HL-60 (cell line): ENCODE measurements at regions not wholly inside any gene's neighbourhood (a gene's known extent, or its start where the extent isn't known, plus 50 kb on each side); places are given as distances from the start of the nearest gene placed in this dataset.

ENCODE experiments used
- DNase-seq, 2 experiments: peaks; one replicate each; pipeline ENCODE4 v3.0.0-alpha.2; 2010 to 2020; ENCODE audit warnings: low read depth in 1 of 2, low spot score in 1 of 2
- H3K27ac ChIP-seq: fragments of 250-450 bp; sonication (Bioruptor Pico); replicated peaks from 2 replicates; pipeline ENCODE4 v1.5.1; 2020; ENCODE audit warnings: mild to moderate bottlenecking, moderate library complexity
- H3K27me3 ChIP-seq: fragments of 250-450 bp; sonication (Bioruptor Pico); 2 replicates; pipeline ENCODE4 v1.5.1; 2021; ENCODE audit warnings: mild to moderate bottlenecking, moderate library complexity; ENCODE audit not compliant: insufficient read depth, poor library complexity, severe bottlenecking
- H3K4me3 ChIP-seq: replicated peaks from 2 replicates; pipeline ENCODE4 v1.5.1; 2011; ENCODE audit warnings: mild to moderate bottlenecking, control low read depth, low read length; ENCODE audit not compliant: insufficient read depth
- CTCF ChIP-seq: IDR thresholded peaks from one replicate; pipeline ENCODE4 v1.5.1; 2011; ENCODE audit warnings: low read length, control low read depth, inconsistent platforms; ENCODE audit not compliant: insufficient read depth
- GABPA ChIP-seq: IDR thresholded peaks from 2 replicates; pipeline ENCODE4 v1.6.1; 2012; ENCODE audit warnings: low read depth
- POLR2AphosphoS5 ChIP-seq: IDR thresholded peaks from 2 replicates; pipeline ENCODE4 v1.6.1; 2012; ENCODE audit warnings: low read depth
- REST ChIP-seq: IDR thresholded peaks from 2 replicates; pipeline ENCODE4 v1.6.1; 2012; ENCODE audit warnings: low read depth; ENCODE audit not compliant: insufficient replicate concordance
- SPI1 ChIP-seq: IDR thresholded peaks from 2 replicates; pipeline ENCODE4 v1.6.1; 2012; ENCODE audit warnings: low read depth, mild to moderate bottlenecking, borderline replicate concordance

- H3K27ac ChIP-seq: no peak overlapping the region
These were observed 613.8 kb downstream of the DIPK2A start for GRCh38 chr3:144585408-144585807.

GRCh38 chr3:144585953-144586352 lies 614.3 kb downstream of the DIPK2A start:
- TF ChIP-seq GABPA: no peak
- no peak for TF ChIP-seq POLR2AphosphoS5
- TF ChIP-seq REST: no peak
- TF ChIP-seq SPI1: no peak
- TF ChIP-seq CTCF: no peak
- peak overlapping the region; percentile 76 for H3K27ac ChIP-seq
- no peak for DNase-seq
- H3K27me3 ChIP-seq: no peaks in the 10 kb centered on the region
- H3K4me3 ChIP-seq: no peak overlapping the region

More at GRCh38 chr3:144585408-144585807, 613.8 kb downstream of the DIPK2A start:
- no peak for DNase-seq
- Histone ChIP-seq H3K4me3 (no peak overlapping the region), H3K27me3 (no peaks in the 10 kb centered on the region)
- TF ChIP-seq POLR2AphosphoS5 (no peak), CTCF (no peak), REST (no peak), GABPA (no peak), SPI1 (no peak)

- TF ChIP-seq GABPA (no peak), POLR2AphosphoS5 (no peak)
- Histone ChIP-seq H3K27me3 (no peaks in the 10 kb centered on the region), H3K4me3 (no peak overlapping the region), H3K27ac (peak overlapping the region; percentile 76)
- peak; percentile 21 to 39 for DNase-seq
These were observed 614.8 kb downstream of the DIPK2A start for GRCh38 chr3:144586382-144586781.

GRCh38 chr3:144590854-144591253 lies 619.2 kb downstream of the DIPK2A start:
- no peak overlapping the region for H3K4me3 ChIP-seq
- H3K27me3 ChIP-seq: no peaks in the 10 kb centered on the region
- no peak for DNase-seq
- no peak for TF ChIP-seq GABPA
- no peak for TF ChIP-seq POLR2AphosphoS5
- no peak for TF ChIP-seq CTCF
- TF ChIP-seq REST: no peak
- no peak for TF ChIP-seq SPI1
- H3K27ac ChIP-seq: no peak overlapping the region
